H1 (cell line): ENCODE measurements at regions not wholly inside any gene's neighbourhood (a gene's known extent, or its start where the extent isn't known, plus 50 kb on each side); places are given as distances from the start of the nearest gene placed in this dataset.

Experiments used
- CHD7 ChIP-seq: fragments of 300-600 bp; sonication (generic); IDR thresholded peaks from 2 replicates; pipeline ENCODE4 v1.7.1; 2012; ENCODE audit warnings: low read length, moderate library complexity, mild to moderate bottlenecking, inconsistent platforms; ENCODE audit not compliant: insufficient replicate concordance
- CTCF ChIP-seq, 3 experiments: IDR thresholded peaks; 1 replicate in 2 of 3; 2 replicates in 1 of 3; pipeline versions ENCODE4 v1.5.1 to v1.6.1; 2011; ENCODE audit warnings: low read length in 3 of 3, mild to moderate bottlenecking in 3 of 3, inconsistent platforms in 2 of 3, low read depth in 1 of 3, moderate library complexity in 1 of 3; ENCODE audit not compliant: insufficient read depth in 1 of 3; ENCODE audit errors: control extremely low read depth in 1 of 3
- HDAC2 ChIP-seq, 2 experiments: fragments of 300-600 bp in 1 of 2; sonication (generic) in 1 of 2; IDR thresholded peaks; 2 replicates each; pipeline ENCODE4 v1.6.1; 2011 to 2012; ENCODE audit warnings: low read depth in 2 of 2, low read length in 2 of 2, mild to moderate bottlenecking in 2 of 2, moderate library complexity in 2 of 2, borderline replicate concordance in 1 of 2, inconsistent platforms in 1 of 2
- RAD21 ChIP-seq, 2 experiments: IDR thresholded peaks in 1 of 2; conservative IDR thresholded peaks in 1 of 2; 2 replicates each; pipeline ENCODE4 v1.6.1; 2011; ENCODE audit warnings: low read depth in 2 of 2, low read length in 2 of 2, improper control_type of control experiment in 1 of 2, inconsistent platforms in 1 of 2, mild to moderate bottlenecking in 1 of 2, moderate library complexity in 1 of 2

- TF ChIP-seq CHD7 = no peak
- TF ChIP-seq RAD21 (IDR thresholded peaks at IDR 0.05 in 1 of 2, conservative IDR thresholded peaks at IDR 0.05 in 1 of 2; ENCODE audit: low read depth in 2 of 2, low read length in 2 of 2) = peak; percentile 81 to 82
- TF ChIP-seq HDAC2 (IDR thresholded peaks at IDR 0.05; ENCODE audit: borderline replicate concordance in 1 of 2, low read depth in 2 of 2, low read length in 2 of 2) = no peak
- peak in 2 of 3 experiments; percentile 34 to 58; a peak in 2 of 4 replicates for TF ChIP-seq CTCF (IDR thresholded peaks at IDR 0.05; ENCODE audit: control extremely low read depth in 1 of 3, insufficient read depth in 1 of 3, low read depth in 1 of 3, low read length in 3 of 3)
- TF ChIP-seq, all 59 proteins: peak for 2
Measured at GRCh38 chr2:180124273-180125139, 117.4 kb upstream of the CWC22 start (continued).
